IMR-90 (cell line): ENCODE measurements at regions not wholly inside any gene's neighbourhood (a gene's known extent, or its start where the extent isn't known, plus 50 kb on each side); places are given as distances from the start of the nearest gene placed in this dataset.

Source experiments
- ATAC-seq: fragments of 200-7000 bp; cut with Tn5 transposase; 2 replicates; pipeline ENCODE4 v1.9.1; 2020; ENCODE audit warnings: low read depth, mild to moderate bottlenecking, moderate library complexity
- BruUV-seq: library from RNA; stranded (reverse); fragments of 400-500 nt; replicated peaks from 2 replicates; lab custom pipeline; 2021; lab: Mats Ljungman, UMichigan
- CTCF ChIA-PET: fragments of 300-600 bp; formaldehyde crosslinking; extraction: SDS; loops from one replicate; lab custom pipeline; 2021; ENCODE audit warnings: antibody characterized with exemption; lab: Yijun Ruan, JAX
- POLR2A ChIA-PET: fragments of 300-600 bp; sonication (Branson Sonifier 250); formaldehyde crosslinking; loops from one replicate; lab custom pipeline; 2022; ENCODE audit warnings: antibody characterized with exemption; ENCODE audit not compliant: unreplicated experiment; lab: Charles Lee
- DNase-seq: peaks from one replicate; pipeline ENCODE4 v3.0.0; 2013
- H2AFZ ChIP-seq: replicated peaks from 2 replicates; pipeline ENCODE3; 2013; ENCODE audit warnings: low read length, mild to moderate bottlenecking; ENCODE audit not compliant: poor library complexity
- H2AK5ac ChIP-seq: 2 replicates; pipeline ENCODE4 v1.6.1; 2013; ENCODE audit warnings: low read depth, low read length, inconsistent platforms
- H2AK9ac ChIP-seq: replicated peaks from 2 replicates; pipeline ENCODE3; 2013; ENCODE audit warnings: mild to moderate bottlenecking, low read depth, low read length, moderate library complexity; ENCODE audit not compliant: poor library complexity
- H2BK120ac ChIP-seq: 2 replicates; pipeline ENCODE4 v1.6.1; 2013; ENCODE audit warnings: low read depth, low read length, inconsistent platforms
- H2BK15ac ChIP-seq: 3 replicates; pipeline ENCODE4 v1.6.1; 2013; ENCODE audit warnings: low read depth, low read length, inconsistent platforms
- H2BK20ac ChIP-seq: 2 replicates; pipeline ENCODE4 v1.6.1; 2013; ENCODE audit warnings: low read depth, mild to moderate bottlenecking, inconsistent platforms, low read length, moderate library complexity
- H2BK5ac ChIP-seq: 2 replicates; pipeline ENCODE4 v1.6.1; 2013; ENCODE audit warnings: mild to moderate bottlenecking, low read depth, low read length, inconsistent platforms; ENCODE audit not compliant: poor library complexity, severe bottlenecking
- H3K14ac ChIP-seq: replicated peaks from 2 replicates; pipeline ENCODE4 v1.6.1; 2013; ENCODE audit warnings: low read depth, low read length, inconsistent platforms
- H3K18ac ChIP-seq: 2 replicates; pipeline ENCODE4 v1.6.1; 2013; ENCODE audit warnings: low read depth, low read length, control low read depth
- H3K23ac ChIP-seq: 2 replicates; pipeline ENCODE4 v1.6.1; 2013; ENCODE audit warnings: low read depth, low read length, inconsistent platforms
- H3K27ac ChIP-seq: 2 replicates; pipeline ENCODE4 v1.5.1; 2013; ENCODE audit warnings: mild to moderate bottlenecking, control low read depth, low read length; ENCODE audit not compliant: insufficient read depth
- H3K27me3 ChIP-seq: 2 replicates; pipeline ENCODE4 v1.6.1; 2013; ENCODE audit warnings: low read length; ENCODE audit not compliant: control insufficient read depth, insufficient read depth
- H3K36me3 ChIP-seq: 2 replicates; pipeline ENCODE4 v1.6.1; 2013; ENCODE audit warnings: low read length, mixed read lengths; ENCODE audit not compliant: control insufficient read depth, insufficient read depth
- H3K4ac ChIP-seq: 2 replicates; pipeline ENCODE4 v1.6.1; 2013; ENCODE audit warnings: low read depth, low read length, inconsistent platforms
- H3K4me1 ChIP-seq: 2 replicates; pipeline ENCODE4 v1.6.1; 2013; ENCODE audit warnings: low read length, mixed read lengths; ENCODE audit not compliant: control insufficient read depth, insufficient read depth
- H3K4me2 ChIP-seq: 2 replicates; pipeline ENCODE4 v1.6.1; 2013; ENCODE audit warnings: low read depth, mild to moderate bottlenecking, control low read depth, low read length, moderate library complexity
- H3K4me3 ChIP-seq: 2 replicates; pipeline ENCODE4 v1.5.1; 2013; ENCODE audit warnings: low read depth, mild to moderate bottlenecking, control low read depth, low read length, moderate library complexity; ENCODE audit not compliant: insufficient read depth
- H3K56ac ChIP-seq: 2 replicates; pipeline ENCODE4 v1.6.1; 2013; ENCODE audit warnings: low read length, inconsistent platforms; ENCODE audit not compliant: insufficient read depth; ENCODE audit errors: extremely low read depth
- H3K79me1 ChIP-seq, 2 experiments: 2 replicates each; pipeline ENCODE4 v1.6.1; 2013; ENCODE audit warnings: low read length in 2 of 2, inconsistent platforms in 1 of 2, low read depth in 1 of 2
- H3K9ac ChIP-seq: 2 replicates; pipeline ENCODE4 v1.6.1; 2013; ENCODE audit warnings: low read depth, low read length, control low read depth
- H3K9me1 ChIP-seq: 2 replicates; pipeline ENCODE4 v1.6.1; 2013; ENCODE audit warnings: low read length, inconsistent platforms; ENCODE audit not compliant: insufficient read depth
- H3K9me3 ChIP-seq: 2 replicates; pipeline ENCODE4 v1.6.1; 2013; ENCODE audit warnings: low read length; ENCODE audit not compliant: control insufficient read depth, insufficient read depth
- H4K20me1 ChIP-seq: 2 replicates; pipeline ENCODE4 v1.6.1; 2013; ENCODE audit warnings: low read length, inconsistent platforms; ENCODE audit not compliant: insufficient read depth
- H4K5ac ChIP-seq: 2 replicates; pipeline ENCODE4 v1.6.1; 2013; ENCODE audit warnings: mild to moderate bottlenecking, low read depth, low read length, control low read depth
- H4K8ac ChIP-seq, 2 experiments: 2 replicates each; pipeline ENCODE4 v1.6.1; 2013; ENCODE audit warnings: low read depth in 2 of 2, low read length in 2 of 2, control low read depth in 1 of 2, inconsistent platforms in 1 of 2
- H4K91ac ChIP-seq: 2 replicates; pipeline ENCODE4 v1.6.1; 2013; ENCODE audit warnings: low read depth, low read length, inconsistent platforms; ENCODE audit not compliant: insufficient read depth
- MAFK ChIP-seq: IDR thresholded peaks from 2 replicates; pipeline ENCODE4 v1.6.1; 2012; ENCODE audit warnings: low read depth, low read length, improper control_type of control experiment
- POLR2A ChIP-seq: IDR thresholded peaks from 2 replicates; pipeline ENCODE4 v1.6.1; 2012; ENCODE audit warnings: mild to moderate bottlenecking, low read depth, low read length
- WGBS, 2 experiments: methylation state at CpG; one replicate each; pipeline versions ENCODE4 v1.1.5 to v1.1.7; 2013; ENCODE audit warnings: missing lambda C conversion rate in 2 of 2; ENCODE audit not compliant: insufficient read length in 1 of 2; ENCODE audit errors: extremely low coverage in 2 of 2; 5-methylcytosine and 5-hydroxymethylcytosine counted together
- dilution Hi-C: fragments of 300-500 bp; cut with HindIII; formaldehyde crosslinking; loops from one replicate; pipeline ENCODE4 v1.14.3; 2018; ENCODE audit warnings: low sequenced_read_pairs; ENCODE audit not compliant: unreplicated experiment
- in situ Hi-C: fragments of 300-500 bp; cut with MboI; formaldehyde crosslinking; loops from 3 replicates; pipeline ENCODE4 v1.14.3; 2019; ENCODE audit warnings: low sequenced_read_pairs, inconsistent platforms, mixed read lengths
- intact Hi-C: fragments of 100-400 bp; cut with micrococcal nuclease; formaldehyde crosslinking; loops from 2 replicates; pipeline ENCODE4 v1.10.0; 2022

DNA sequence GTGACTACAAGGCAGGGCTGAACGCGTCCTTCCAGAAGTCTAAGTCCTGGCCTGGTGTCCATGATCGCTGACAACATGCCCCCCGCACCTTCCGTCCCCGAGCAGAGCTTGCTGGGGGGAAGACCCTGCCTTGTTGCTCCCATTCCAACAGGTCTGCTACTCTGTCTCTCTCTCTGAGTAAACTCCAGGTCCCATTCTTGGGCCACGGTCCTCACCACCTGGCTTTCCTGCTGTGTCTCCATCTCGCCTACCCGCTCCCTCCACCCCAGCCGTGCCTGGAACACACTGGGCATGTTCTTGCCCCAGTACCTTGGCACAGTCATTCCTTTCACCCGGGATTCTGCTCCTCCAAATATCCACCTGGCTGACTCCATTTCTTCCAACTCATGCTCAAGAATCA lies 162.3 kb downstream of the BMP7 start:
- Histone ChIP-seq H2AFZ (no peak overlapping the region), H2AK9ac (no peak overlapping the region), H2AK5ac (no peak overlapping the region), H3K56ac (no peak overlapping the region), H3K27me3 (no peaks in the 10 kb centered on the region), H3K9me1 (no peaks in the 10 kb centered on the region), H3K9me3 (peaks cover 8% of the 10 kb centered on the region; the same call in 1 of the 2 replicates), H3K27ac (no peak overlapping the region), H3K23ac (no peak overlapping the region), H2BK15ac (no peak overlapping the region), H2BK5ac (no peak overlapping the region), H3K18ac (no peak overlapping the region), H4K20me1 (no peaks in the 10 kb centered on the region), H2BK120ac (no peak overlapping the region), H3K79me1 (no peaks in the 10 kb centered on the region), H4K8ac (no peak overlapping the region), H3K9ac (no peak overlapping the region), H3K4me1 (no peaks in the 10 kb centered on the region), H4K5ac (no peak overlapping the region), H3K4me3 (no peak overlapping the region), H3K14ac (no peak overlapping the region), H3K4me2 (no peak overlapping the region), H3K36me3 (no peaks in the 10 kb centered on the region), H3K4ac (no peak overlapping the region), H2BK20ac (no peak overlapping the region), H4K91ac (no peak overlapping the region)
- DNase-seq (no peak), ATAC-seq (no peak)
- dilution Hi-C loops (no loop called here), intact Hi-C loops (no loop called here), in situ Hi-C loops (no loop called here)
- BruUV-seq, result no TSS peak
- 77% methylated on average over 4 of the region's 11 CpGs; no CpG with 5 or more reads in 1 of the 2 experiments for WGBS, 2 experiments
- ChIA-PET POLR2A (interaction anchor here (0.7 kb wide), 1 partner anchor 35 kb away, joined by 4 read pairs; no protein-coding TSS in a partner anchor), CTCF (no interaction called here)
- TF ChIP-seq POLR2A, result no peak
- no peak for TF ChIP-seq MAFK
